ENCODE measurements at regions not wholly inside any gene's neighbourhood (a gene's known extent, or its start where the extent isn't known, plus 50 kb on each side); places are given as distances from the start of the nearest gene placed in this dataset.
"Not testable (repeated sequence)": the region's sequence is repeated elsewhere in the genome, so short reads cannot be mapped to it uniquely, and the experiment has no call there.

GRCh38 chr5:30345539-30346345, 847.7 kb upstream of the CDH6 start:
- not testable (repeated sequence) for DNase-seq

GRCh38 chr5:30343707-30344106, 849.8 kb upstream of the CDH6 start:
- DNase-seq = no peak

GRCh38 chr5:30341466-30341865, 852.0 kb upstream of the CDH6 start:
- DNase-seq = no peak

GRCh38 chr5:30337084-30337573, 856.4 kb upstream of the CDH6 start:
- DNase-seq = no peak

- no peak for DNase-seq
Observed at GRCh38 chr5:30331534-30331933, 862.0 kb upstream of the CDH6 start.

- DNase-seq = no peak
Observed at GRCh38 chr5:30325795-30326194, 867.7 kb upstream of the CDH6 start.

GRCh38 chr5:30324083-30324482, 869.4 kb upstream of the CDH6 start:
- DNase-seq = no peak

GRCh38 chr5:30287890-30288289, 905.6 kb upstream of the CDH6 start:
- no peak for DNase-seq

GRCh38 chr5:30279237-30279636, 914.2 kb upstream of the CDH6 start:
- no peak for DNase-seq

GRCh38 chr5:30267026-30267425, 926.5 kb upstream of the CDH6 start:
- DNase-seq = no peak

- no peak for DNase-seq
Observed at GRCh38 chr5:30239331-30240022, 954.0 kb upstream of the CDH6 start.

- no peak for DNase-seq
Observed at GRCh38 chr5:30237189-30237588, 956.3 kb upstream of the CDH6 start.

- DNase-seq = no peak
Observed at GRCh38 chr5:30209755-30210154, 983.7 kb upstream of the CDH6 start.

- DNase-seq = no peak
Observed at GRCh38 chr5:30197662-30198061, 995.8 kb upstream of the CDH6 start.

GRCh38 chr5:30195036-30195435, 998.5 kb upstream of the CDH6 start:
- no peak for DNase-seq

GRCh38 chr5:30194595-30194994, 998.9 kb upstream of the CDH6 start:
- DNase-seq = no peak

- DNase-seq = no peak
Observed at GRCh38 chr5:30183795-30184194, 1009.7 kb upstream of the CDH6 start.

- DNase-seq = no peak
Observed at GRCh38 chr5:30156156-30156555, 1037.3 kb upstream of the CDH6 start.

- no peak for DNase-seq
Observed at GRCh38 chr5:30152431-30152830, 1041.1 kb upstream of the CDH6 start.

GRCh38 chr5:30150231-30150630, 1043.3 kb upstream of the CDH6 start:
- no peak for DNase-seq

GRCh38 chr5:30149526-30149925, 1044.0 kb upstream of the CDH6 start:
- DNase-seq = no peak

GRCh38 chr5:30147976-30148375, 1045.5 kb upstream of the CDH6 start:
- no peak for DNase-seq

- DNase-seq = not testable (repeated sequence)
Observed at GRCh38 chr5:30144059-30144458, 1049.4 kb upstream of the CDH6 start.

GRCh38 chr5:30142432-30142831, 1051.1 kb upstream of the CDH6 start:
- no peak for DNase-seq
